ENCODE measurements at regions not wholly inside any gene's neighbourhood (a gene's known extent, or its start where the extent isn't known, plus 50 kb on each side); places are given as distances from the start of the nearest gene placed in this dataset.

DNA sequence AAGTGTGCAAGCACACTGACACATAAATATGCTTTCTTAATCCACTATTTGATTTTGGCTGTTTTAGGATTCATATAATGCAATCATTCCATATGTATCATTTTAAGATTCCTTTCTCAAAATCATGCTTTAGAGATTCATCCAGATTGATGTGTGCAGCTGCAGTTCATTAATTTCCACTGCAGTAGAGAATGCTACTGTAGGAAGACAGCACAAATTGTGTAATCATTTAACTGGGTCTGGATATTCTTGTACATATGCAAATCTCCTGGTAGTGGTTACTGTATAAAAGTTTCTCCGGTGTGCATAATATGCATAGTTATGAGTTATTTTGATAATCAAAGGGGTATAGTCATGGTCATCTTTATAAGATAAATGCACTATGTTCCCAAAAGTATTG lies 502.5 kb upstream of the ACVR2A start:
- no peak for DNase-seq (ENCODE audit: low read depth)
- TF ChIP-seq CTCF (IDR thresholded peaks at IDR 0.05; ENCODE audit: control insufficient read depth, insufficient read depth, low read depth, low read length, missing control alignments), result no peak
- H3K4me3 ChIP-seq (ENCODE audit: control insufficient read depth, low read depth, low read length), result no peak overlapping the region

GRCh38 chr2:147331790-147332419 lies 512.9 kb upstream of the ACVR2A start:
- no peak overlapping the region for H3K4me3 ChIP-seq (ENCODE audit: control insufficient read depth, low read depth, low read length)
- TF ChIP-seq CTCF (IDR thresholded peaks at IDR 0.05; ENCODE audit: control insufficient read depth, insufficient read depth, low read depth, low read length, missing control alignments), result no peak
- no peak for DNase-seq (ENCODE audit: low read depth)

- no peak for TF ChIP-seq CTCF (IDR thresholded peaks at IDR 0.05; ENCODE audit: control insufficient read depth, insufficient read depth, low read depth, low read length, missing control alignments)
- no peak for DNase-seq (ENCODE audit: low read depth)
- H3K4me3 ChIP-seq (ENCODE audit: control insufficient read depth, low read depth, low read length), result no peak overlapping the region
These were observed 513.9 kb upstream of the ACVR2A start for GRCh38 chr2:147330925-147331324.

DNA sequence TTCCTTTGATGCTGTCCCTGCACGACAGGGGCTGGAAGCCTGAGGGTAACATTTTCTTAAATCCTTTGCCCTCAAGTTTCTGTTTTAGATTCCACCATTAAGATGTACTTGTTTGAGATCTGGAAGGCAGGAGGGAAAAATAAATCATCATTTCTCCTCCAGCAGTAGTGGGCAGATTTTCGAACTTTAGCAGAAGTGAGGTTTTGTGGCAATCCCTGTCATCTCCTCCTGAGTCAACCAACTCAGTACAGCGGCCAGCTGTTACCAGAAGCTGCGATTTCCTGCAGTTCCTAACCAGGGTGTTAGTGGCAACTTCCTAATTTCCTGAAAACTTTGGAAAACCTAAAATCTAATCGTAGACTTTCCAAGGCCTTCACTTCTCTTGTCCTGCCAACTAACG lies 517.2 kb upstream of the ACVR2A start:
- DNase-seq (ENCODE audit: low read depth), result no peak
- H3K4me3 ChIP-seq (ENCODE audit: control insufficient read depth, low read depth, low read length), result no peak overlapping the region
- TF ChIP-seq CTCF (IDR thresholded peaks at IDR 0.05; ENCODE audit: control insufficient read depth, insufficient read depth, low read depth, low read length, missing control alignments), result no peak

DNA sequence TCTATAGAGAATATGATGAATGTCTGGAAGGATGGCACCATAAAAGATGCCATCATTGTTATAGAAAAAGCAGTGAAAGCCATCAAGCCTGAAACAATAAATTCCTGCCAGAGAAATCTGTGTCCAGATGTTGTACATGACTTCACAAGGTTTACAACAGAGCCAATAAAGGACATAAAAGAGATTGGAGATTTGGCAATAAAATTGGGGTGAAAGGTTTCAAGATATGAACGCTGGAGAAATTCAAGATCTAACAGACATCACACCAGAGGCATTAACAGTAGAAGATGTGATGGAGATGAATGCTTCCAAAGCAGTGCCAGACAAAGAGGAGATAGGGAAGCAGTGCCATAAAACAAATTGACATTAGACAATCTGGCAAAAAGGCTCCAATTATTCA lies 518.8 kb upstream of the ACVR2A start:
- DNase-seq (ENCODE audit: low read depth), result no peak
- H3K4me3 ChIP-seq (ENCODE audit: control insufficient read depth, low read depth, low read length), result no peak overlapping the region
- no peak for TF ChIP-seq CTCF (IDR thresholded peaks at IDR 0.05; ENCODE audit: control insufficient read depth, insufficient read depth, low read depth, low read length, missing control alignments)

GRCh38 chr2:147320146-147320545 lies 524.7 kb upstream of the ACVR2A start:
- no peak for TF ChIP-seq CTCF (IDR thresholded peaks at IDR 0.05; ENCODE audit: control insufficient read depth, insufficient read depth, low read depth, low read length, missing control alignments)
- no peak for DNase-seq (ENCODE audit: low read depth)
- no peak overlapping the region for H3K4me3 ChIP-seq (ENCODE audit: control insufficient read depth, low read depth, low read length)

DNA sequence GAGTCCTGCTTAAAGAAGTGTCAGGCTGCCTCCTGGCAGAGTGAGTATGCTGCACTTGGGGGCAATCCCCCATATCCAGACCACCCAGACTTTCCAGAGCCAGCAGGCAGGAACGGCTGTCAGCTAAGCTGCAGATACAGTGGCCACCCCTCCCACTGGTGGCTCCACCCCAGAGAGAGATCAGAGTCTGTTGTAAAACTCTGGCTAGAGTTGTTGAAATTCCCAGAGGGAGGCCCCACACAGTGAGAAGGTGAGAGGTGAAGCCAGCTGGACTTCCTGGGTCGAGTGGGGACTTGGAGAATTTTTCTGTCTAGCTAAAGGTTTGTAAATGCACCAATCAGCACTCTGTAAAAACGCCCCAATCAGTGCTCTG lies 533.8 kb upstream of the ACVR2A start:
- H3K4me3 ChIP-seq (ENCODE audit: control insufficient read depth, low read depth, low read length), result no peak overlapping the region
- no peak for TF ChIP-seq CTCF (IDR thresholded peaks at IDR 0.05; ENCODE audit: control insufficient read depth, insufficient read depth, low read depth, low read length, missing control alignments)
- DNase-seq (ENCODE audit: low read depth), result no peak
